Ovary (tissue), 7 donors: ENCODE measurements at regions not wholly inside any gene's neighbourhood (a gene's known extent, or its start where the extent isn't known, plus 50 kb on each side); places are given as distances from the start of the nearest gene placed in this dataset.

ENCODE experiments used
- DNase-seq, 5 donors: peaks; one replicate each; pipeline ENCODE4 v3.0.0-alpha.2; 2019 to 2020
- H3K27ac ChIP-seq, 2 donors: fragments of 200-600 bp; one replicate each; pipeline versions ENCODE4 v1.5.1 to v1.8.0; 2019 to 2022
- H3K27me3 ChIP-seq: fragments of 200-600 bp; one replicate; pipeline ENCODE4 v1.8.0; 2022
- H3K36me3 ChIP-seq: fragments of 200-600 bp; sonication (generic); one replicate; pipeline ENCODE4 v1.5.1; 2019
- H3K4me1 ChIP-seq: one replicate; pipeline ENCODE4 v1.8.1; 2013; ENCODE audit warnings: mild to moderate bottlenecking, moderate library complexity; ENCODE audit not compliant: insufficient read depth
- H3K4me3 ChIP-seq: fragments of 200-600 bp; sonication (generic); one replicate; pipeline ENCODE4 v1.5.1; 2017
- H3K9me3 ChIP-seq, 2 donors: fragments of 200-600 bp in 1 of 2; sonication (generic) in 1 of 2; one replicate each; pipeline versions ENCODE4 v1.5.1 to v1.8.1; 2013 to 2019; ENCODE audit warnings: mild to moderate bottlenecking in 1 of 2, moderate library complexity in 1 of 2
- CTCF ChIP-seq, 3 donors: fragments of 450-650 bp in 2 of 3; fragments of 200-600 bp in 1 of 3; IDR thresholded peaks; one replicate each; pipeline versions ENCODE4 v1.5.1 to v1.8.0; 2016 to 2022; ENCODE audit warnings: antibody characterized with exemption in 3 of 3, mild to moderate bottlenecking in 1 of 3
- EP300 ChIP-seq: sonication (generic); formaldehyde crosslinking; IDR thresholded peaks from one replicate; pipeline ENCODE4 v1.6.1; 2017; ENCODE audit warnings: antibody characterized with exemption
- POLR2A ChIP-seq: fragments of 450-650 bp; IDR thresholded peaks from one replicate; pipeline ENCODE4 v1.6.1; 2017; ENCODE audit warnings: antibody characterized with exemption, mild to moderate bottlenecking, moderate library complexity
- WGBS, 3 donors: extraction: QIAGEN DNeasy Blood & Tissue Kit in 1 of 3; methylation state at CpG; one replicate each; pipeline versions ENCODE4 v1.1.5 to v1.1.7; 2013 to 2017; 5-methylcytosine and 5-hydroxymethylcytosine counted together
- intact Hi-C, 4 donors: fragments of 100-400 bp; cut with DNase I; formaldehyde crosslinking; loops; one replicate each; pipeline versions ENCODE4 v1.11.0 to v1.15.1; 2022 to 2023
- donor health status: DM: no; HTN: no; CAD: no; lungs with moderate emphysema.
- donor health status: DM: no; HTN: no; CAD: no.
- donor health status: Bipolar disorder and iron deficiency.
- donor health status: DM: no; HTN: no; CAD: no.
- donor health status: DM: yes; HTN: yes; CAD: no.

DNA sequence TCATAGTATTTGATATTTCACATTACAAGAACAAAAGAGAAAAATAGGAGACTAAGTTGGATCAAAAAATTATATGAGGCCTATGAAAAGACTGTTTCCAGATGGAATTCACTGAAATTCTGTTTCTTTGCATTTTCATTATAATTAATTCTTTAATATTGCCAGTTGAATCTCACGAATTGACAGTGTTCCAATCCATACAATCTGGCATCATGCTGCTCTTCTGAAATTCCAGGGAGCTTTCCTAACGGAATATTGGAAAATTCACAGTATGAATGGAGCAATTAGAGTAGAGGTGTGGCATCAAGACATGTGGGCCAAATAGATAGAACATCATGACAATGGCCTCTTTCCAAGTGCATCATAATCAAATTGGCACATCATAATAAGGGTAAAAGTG, 1178.9 kb upstream of the WWC1 start:
- no peak overlapping the region for H3K27ac ChIP-seq
- TF ChIP-seq CTCF (IDR thresholded peaks at IDR 0.05) (no peak), POLR2A (no peak), EP300 (no peak)
- intact Hi-C loops = no loop called here
- 74 to 84% (median 75%) methylated on average over 2 of the region's 2 CpGs for WGBS, 3 donors
- no peaks in the 10 kb centered on the region for H3K36me3 ChIP-seq
- no peak overlapping the region for H3K4me3 ChIP-seq
- no peaks in the 10 kb centered on the region for H3K4me1 ChIP-seq
- DNase-seq = no peak
- H3K9me3 ChIP-seq = no peaks in the 10 kb centered on the region
- no peaks in the 10 kb centered on the region for H3K27me3 ChIP-seq

- Histone ChIP-seq H3K4me1 (no peaks in the 10 kb centered on the region), H3K27me3 (no peaks in the 10 kb centered on the region), H3K27ac (no peak overlapping the region), H3K4me3 (no peak overlapping the region), H3K36me3 (no peaks in the 10 kb centered on the region), H3K9me3 (no peaks in the 10 kb centered on the region)
- no peak for DNase-seq
- WGBS, 3 donors = 80 to 88% (median 84%) methylated on average over 3 of the region's 3 CpGs
- intact Hi-C loops = no loop called here
- TF ChIP-seq EP300 = no peak
- no peak for TF ChIP-seq CTCF (IDR thresholded peaks at IDR 0.05)
- no peak for TF ChIP-seq POLR2A
These were observed 1169.2 kb upstream of the WWC1 start for GRCh38 chr5:167122267-167122666.

DNA sequence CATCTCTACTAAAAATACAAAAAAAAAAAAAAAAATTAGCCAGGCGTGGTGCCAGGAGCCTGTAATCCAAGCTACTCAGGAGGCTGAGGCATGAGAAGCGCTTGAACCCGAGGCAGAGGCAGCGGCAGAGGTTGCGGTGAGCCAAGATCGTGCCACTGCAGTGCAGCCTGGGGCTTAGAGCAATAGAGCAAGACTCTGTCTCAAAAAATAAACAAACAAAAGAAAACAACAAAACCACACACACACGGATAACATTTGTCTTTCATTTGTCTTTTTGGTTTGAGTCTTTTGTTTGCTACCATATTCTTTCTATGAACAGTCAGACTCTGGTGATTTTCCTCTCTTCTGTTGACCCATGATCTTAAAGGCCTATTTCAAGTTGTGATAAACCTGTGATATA, 1168.3 kb upstream of the WWC1 start:
- H3K4me1 ChIP-seq = no peaks in the 10 kb centered on the region
- H3K27me3 ChIP-seq = no peaks in the 10 kb centered on the region
- H3K4me3 ChIP-seq = no peak overlapping the region
- TF ChIP-seq EP300 = no peak
- no peak for TF ChIP-seq CTCF (IDR thresholded peaks at IDR 0.05)
- TF ChIP-seq POLR2A = no peak
- DNase-seq = no peak
- no peaks in the 10 kb centered on the region for H3K36me3 ChIP-seq
- intact Hi-C loops = no loop called here
- H3K9me3 ChIP-seq = no peaks in the 10 kb centered on the region
- H3K27ac ChIP-seq = no peak overlapping the region
- WGBS, 3 donors = 89 to 91% (median 89%) methylated on average over 7 of the region's 7 CpGs

DNA sequence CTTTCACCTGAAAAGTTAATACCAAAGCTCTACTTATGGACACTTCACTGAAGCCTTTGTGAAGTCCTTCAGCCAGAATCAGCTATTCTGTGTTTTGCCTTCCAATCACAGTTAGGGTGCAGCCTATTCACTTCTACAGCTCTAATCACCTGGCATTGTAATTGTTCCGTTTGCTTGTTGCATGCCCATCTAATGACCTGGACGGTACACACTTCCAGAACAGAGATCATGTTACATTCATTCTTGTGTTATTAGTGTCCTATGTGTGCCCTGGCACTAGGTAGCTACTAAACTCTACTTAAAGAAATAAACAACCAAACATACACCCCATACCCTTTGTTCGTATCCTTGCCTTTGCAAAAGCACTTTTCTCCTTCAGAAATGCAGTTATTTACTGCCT, 1162.9 kb upstream of the WWC1 start:
- Histone ChIP-seq H3K27me3 (no peaks in the 10 kb centered on the region), H3K4me3 (no peak overlapping the region), H3K9me3 (no peaks in the 10 kb centered on the region), H3K4me1 (no peaks in the 10 kb centered on the region), H3K27ac (no peak overlapping the region), H3K36me3 (no peaks in the 10 kb centered on the region)
- no peak for TF ChIP-seq EP300
- TF ChIP-seq POLR2A = no peak
- TF ChIP-seq CTCF (IDR thresholded peaks at IDR 0.05) = no peak
- intact Hi-C loops = no loop called here
- WGBS, 3 donors = 69 to 79% (median 72%) methylated on average over 3 of the region's 3 CpGs
- DNase-seq = no peak
